ENCODE measurements at regions not wholly inside any gene's neighbourhood (a gene's known extent, or its start where the extent isn't known, plus 50 kb on each side); places are given as distances from the start of the nearest gene placed in this dataset.
"Not testable (repeated sequence)": the region's sequence is repeated elsewhere in the genome, so short reads cannot be mapped to it uniquely, and the experiment has no call there.

GRCh38 chr12:67759829-67760228 is 111.3 kb downstream of the DYRK2 start:
- no peak for DNase-seq (ENCODE audit: low spot score)

GRCh38 chr12:67760586-67761275 is 112.2 kb downstream of the DYRK2 start:
- no peak for DNase-seq (ENCODE audit: low spot score)

DNA sequence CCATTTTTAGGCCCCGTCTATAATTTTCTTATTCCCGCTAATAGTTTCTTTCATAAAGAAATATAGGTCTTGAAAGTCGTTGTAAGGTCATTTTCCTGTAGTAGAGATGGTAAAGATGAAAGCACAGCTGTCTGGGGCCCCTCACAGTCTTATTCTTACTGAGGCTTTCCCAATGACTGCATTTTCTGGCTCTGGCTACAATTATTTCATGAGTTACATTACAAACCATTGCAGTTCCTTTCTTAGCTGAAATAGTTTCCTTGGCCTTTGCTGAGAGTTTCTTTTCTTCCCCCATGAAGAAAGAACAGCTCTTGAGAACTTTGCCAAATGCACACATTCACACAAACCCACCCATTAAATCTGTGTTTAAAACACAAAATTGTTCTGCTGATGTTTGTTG is 113.0 kb downstream of the DYRK2 start:
- no peak for DNase-seq (ENCODE audit: low spot score)

DNA sequence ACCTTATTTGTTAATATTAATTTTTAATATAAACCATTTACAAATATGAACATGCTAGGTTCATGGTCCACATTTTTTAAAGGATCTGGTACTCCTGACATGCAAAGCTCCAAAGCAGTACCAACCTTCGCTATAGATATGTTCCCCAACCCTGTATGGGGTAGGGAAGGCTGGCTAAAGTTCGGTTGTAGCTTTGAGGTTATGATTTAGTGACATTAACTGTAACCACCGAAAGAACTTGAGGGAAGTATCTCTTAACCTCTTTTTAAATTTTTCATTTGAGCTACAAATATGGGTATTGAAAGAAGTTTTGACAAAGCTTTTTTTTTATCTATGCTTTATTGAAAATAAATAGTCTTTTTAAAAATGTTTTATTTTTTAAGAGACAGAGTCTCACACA is 115.5 kb downstream of the DYRK2 start:
- DNase-seq (ENCODE audit: low spot score) = no peak

DNA sequence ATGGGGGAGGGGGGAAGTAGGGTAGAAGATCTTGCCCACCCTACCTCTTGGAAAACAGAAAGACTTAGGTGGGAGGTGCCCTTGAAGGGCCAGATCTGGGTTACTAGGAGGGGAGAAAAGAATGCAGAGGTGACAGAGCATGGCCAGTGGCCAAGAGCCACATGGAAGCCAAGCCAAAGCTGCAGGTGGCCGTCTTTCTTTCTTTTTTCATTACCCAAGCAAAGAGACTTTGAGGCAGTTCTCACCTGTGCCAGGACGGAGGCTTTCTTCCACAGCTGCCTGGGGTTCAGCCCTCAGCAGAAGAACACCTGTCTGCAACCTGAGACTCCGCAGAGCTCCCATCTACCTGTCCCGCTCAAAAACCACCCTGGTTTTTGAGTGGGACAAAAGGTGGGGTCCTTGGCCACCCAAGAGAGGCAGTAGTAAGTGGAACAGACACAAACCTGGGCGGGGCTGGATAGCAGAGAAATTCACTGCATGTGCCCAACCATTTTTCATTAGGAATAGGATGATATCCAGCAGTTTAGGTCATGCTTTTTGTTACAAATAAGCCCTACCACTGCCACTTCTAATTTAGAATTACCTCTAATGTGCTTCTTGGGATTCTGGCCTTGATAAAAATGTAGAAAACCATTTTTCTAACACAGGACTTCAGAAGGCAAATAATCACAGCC is 116.5 kb downstream of the DYRK2 start:
- DNase-seq (ENCODE audit: low spot score) = no peak

DNA sequence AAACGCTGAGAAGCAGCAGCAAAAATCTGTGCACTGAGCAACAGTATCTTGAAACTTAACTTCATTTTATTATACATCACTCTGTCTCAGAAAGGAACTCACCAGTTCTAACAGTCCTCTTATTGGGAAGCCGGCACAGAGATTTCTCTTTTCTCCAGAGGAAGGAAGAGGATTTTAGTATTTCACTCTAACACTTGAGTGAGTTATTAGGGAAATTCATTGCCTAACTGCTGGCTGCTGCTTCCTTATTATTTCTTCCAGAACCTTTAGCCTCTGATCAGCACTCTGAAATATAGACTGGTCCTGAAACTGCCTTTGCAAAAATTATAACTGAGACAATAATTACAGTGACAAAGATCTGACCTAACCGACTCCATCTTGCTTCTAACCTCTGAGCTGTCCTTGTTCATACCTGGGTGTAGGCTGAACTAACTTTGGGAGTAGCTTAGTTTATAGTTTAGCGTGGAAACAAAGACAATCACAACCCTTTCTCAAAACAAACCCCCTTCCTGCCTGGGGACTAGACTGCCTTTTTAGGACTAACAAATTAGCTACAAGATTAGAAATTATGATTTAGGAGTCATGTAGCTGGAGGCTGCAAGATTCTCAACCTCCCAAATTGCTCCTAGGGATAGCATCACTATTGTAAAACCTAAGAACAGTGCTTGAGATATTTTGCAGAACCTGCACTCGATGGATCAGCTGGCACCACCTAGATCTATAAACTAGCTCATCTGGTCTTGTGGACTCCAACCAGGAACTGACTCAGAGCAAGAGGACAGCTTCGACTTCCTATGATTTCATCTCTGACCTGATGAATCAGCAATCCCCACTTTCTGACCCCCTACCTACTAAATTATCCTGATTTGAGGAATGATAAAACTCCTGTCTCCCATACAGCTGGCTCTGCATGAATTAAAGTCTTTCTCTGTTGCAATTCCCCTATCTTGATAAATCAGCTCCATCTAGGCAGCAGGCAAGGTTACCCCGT is 117.5 kb downstream of the DYRK2 start:
- DNase-seq (ENCODE audit: low spot score) = no peak

DNA sequence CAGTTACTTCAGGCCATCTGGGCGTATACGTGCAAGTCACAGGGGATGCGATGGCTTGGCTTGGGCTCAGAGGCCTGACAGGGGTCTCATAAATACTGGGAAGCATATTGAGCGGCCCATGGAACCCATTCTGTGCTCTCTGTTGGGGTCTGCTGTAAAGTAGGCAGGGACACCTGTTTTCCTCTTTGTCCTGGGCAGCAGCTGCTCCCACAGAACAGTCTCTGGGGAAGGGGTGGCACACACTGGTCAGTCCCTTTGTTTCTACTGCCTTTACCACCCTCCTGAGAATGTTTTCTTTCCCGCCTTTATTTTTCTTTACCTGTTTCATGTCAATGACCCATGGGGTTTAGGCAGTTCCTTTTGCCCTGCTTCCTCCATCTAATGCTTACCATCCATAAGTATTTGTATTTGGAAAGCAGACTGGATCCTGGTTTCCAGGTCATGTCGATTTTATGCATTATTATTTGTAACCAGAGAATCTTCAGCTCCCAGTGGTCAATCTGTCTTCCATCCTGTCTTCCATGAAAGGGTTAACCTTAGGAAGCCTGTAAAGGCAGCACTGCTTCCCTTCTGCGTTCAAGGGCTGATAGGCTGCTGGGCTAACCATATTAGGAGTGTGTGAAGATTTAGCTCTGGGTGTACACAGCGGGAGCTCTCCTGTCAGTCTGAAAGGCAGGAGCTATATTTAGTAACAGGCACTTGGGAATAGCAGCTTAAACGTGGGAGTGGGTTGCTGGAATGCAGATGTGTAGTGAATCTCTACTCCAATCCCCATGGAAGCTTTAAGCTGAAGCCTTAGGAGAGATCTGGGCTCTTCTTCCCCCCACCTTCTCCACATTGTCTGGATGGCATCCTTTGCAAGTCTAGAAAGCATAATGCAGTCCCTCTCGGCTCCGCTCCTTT is 124.0 kb downstream of the DYRK2 start:
- DNase-seq (ENCODE audit: low spot score) = peak; percentile 71

DNA sequence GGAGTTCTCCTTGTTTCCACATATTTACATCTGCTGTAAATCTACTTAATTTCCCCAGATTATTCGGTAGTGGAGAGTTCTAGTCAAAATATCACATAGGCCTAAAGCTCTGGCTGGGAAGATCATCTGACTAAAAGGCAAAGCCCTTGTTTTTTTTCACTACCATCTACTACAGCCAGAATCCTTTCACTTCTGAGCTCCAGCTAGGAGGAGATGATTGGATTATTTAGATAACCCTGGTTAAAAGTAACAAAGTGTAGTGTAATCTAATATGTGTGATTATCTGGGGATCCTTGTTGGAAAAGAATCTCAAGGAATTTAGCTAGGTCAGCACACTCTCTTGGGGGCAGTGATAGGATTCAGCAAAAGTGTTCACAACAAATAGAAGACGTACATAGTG is 125.4 kb downstream of the DYRK2 start:
- DNase-seq (ENCODE audit: low spot score) = peak; percentile 26

DNA sequence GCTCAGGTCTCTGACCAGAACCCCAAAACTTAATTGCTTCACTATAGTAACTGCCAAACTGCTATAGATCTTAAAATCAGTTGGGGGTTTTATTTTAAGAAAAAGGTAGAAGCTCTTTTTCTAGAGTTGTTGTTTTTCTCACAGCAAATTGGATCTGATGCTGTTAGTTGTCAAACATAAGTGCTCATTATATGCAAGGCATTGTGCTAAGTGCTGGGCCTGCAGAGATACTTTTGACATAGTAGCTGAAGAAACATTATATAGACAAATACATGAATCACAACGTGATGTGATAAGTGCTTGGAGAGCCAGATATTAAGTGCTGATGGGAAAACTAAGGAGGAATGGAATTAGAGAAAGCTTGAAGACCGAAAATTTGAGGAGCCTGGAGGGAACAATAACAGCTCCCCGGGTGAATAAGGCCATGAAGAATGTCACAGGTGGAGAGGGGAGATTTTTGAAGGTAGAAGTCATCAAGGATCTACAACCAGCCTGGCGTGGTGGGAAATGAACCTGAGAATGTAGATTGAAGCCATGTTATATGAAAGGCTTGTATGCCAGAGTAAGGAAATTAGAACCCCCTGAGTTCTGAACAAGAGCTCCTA is 126.5 kb downstream of the DYRK2 start:
- no peak for DNase-seq (ENCODE audit: low spot score)

DNA sequence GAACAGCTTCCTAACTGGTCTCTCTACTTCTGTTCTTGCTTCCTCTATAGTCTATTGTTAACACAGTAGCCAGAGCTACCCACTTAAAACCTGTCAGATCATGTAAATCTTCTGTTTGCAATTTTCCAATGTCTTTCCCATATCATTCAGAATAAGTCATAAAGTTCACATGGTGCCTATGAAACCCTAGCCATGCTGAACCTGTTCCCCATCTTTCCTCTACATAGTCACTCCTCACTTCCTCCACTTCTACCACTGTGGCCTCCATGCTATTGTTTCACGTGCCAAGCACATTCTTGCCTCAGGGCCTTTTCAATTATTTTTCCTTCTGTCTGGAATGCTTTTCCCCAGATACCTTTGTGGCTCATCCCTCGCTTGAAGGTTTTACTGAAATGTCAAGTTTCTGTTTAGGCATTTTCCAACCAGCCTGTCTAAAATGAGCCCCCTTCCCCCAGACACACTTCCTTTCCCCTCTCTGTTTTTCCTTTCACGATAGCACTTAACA is 132.1 kb downstream of the DYRK2 start:
- DNase-seq (ENCODE audit: low spot score) = no peak

- no peak for DNase-seq (ENCODE audit: low spot score)
Measured at GRCh38 chr12:67782573-67782972, 134.0 kb downstream of the DYRK2 start.

DNA sequence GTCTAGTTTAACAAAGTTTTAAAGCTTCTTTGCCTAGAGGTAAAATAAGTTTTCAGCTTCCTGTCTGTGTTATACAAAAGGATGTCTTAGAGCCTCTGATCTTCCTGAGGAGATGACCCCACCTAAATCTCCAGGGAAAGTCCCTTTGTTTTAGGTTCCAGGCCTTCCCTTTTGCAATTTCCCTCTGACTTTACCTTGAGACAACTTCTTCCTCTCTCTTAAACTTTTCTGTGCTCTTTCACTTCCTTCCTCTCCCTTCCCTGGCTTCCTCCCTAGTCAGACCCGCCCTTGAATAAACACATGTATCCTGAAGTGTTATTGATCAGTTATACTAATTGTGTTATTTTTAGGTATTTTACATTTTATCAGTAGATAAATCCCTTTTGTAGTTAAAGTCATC is 134.8 kb downstream of the DYRK2 start:
- no peak for DNase-seq (ENCODE audit: low spot score)

GRCh38 chr12:67784831-67785230 is 136.3 kb downstream of the DYRK2 start:
- DNase-seq (ENCODE audit: low spot score) = no peak

DNA sequence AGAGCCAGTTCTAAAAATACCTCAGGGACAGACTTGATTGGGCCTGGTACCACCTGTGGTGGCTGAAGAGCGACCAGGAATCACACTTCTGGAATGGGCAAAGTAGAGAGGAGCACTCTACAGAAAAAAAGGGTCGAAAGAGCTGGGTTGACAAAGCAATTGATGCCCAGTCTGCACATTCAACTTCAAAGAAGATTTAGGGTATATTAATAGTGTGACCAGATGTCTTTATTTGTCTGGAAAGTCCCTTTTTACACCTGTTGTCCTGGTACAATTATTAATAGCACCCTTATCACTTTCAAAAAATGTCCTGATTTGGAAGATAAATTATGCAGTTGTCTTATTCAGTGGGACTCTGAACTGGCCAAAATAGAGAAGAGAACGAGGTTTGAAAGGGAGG is 137.5 kb downstream of the DYRK2 start:
- DNase-seq (ENCODE audit: low spot score) = no peak

- no peak for DNase-seq (ENCODE audit: low spot score)
Measured at GRCh38 chr12:67788118-67788517, 139.6 kb downstream of the DYRK2 start.

DNA sequence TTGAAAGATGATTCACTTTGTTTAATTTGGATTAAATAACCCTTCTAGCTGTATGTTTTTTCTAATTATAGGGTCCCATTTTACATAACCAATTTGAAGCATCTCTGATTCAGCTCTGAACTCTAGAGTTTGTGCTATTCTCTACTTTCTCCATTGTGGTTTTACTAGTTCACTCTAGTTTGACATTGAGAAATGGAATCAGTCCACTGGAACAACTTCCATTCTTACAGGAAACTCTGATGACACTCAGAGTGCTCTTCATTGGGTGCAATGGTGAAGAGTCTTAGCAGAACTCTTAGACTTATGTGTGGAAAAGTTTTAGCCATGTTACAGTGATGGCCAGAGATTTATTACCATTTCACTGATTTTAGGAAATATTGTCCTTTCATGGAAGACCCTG is 140.7 kb downstream of the DYRK2 start:
- DNase-seq (ENCODE audit: low spot score) = no peak

GRCh38 chr12:67790660-67791059 is 142.1 kb downstream of the DYRK2 start:
- no peak for DNase-seq (ENCODE audit: low spot score)

- DNase-seq (ENCODE audit: low spot score) = not testable (repeated sequence)
Measured at GRCh38 chr12:67791362-67791761, 142.8 kb downstream of the DYRK2 start.

- DNase-seq (ENCODE audit: low spot score) = no peak
Measured at GRCh38 chr12:67792185-67792584, 143.6 kb downstream of the DYRK2 start.

- DNase-seq (ENCODE audit: low spot score) = peak; percentile 37
Measured at GRCh38 chr12:67794161-67794560, 145.6 kb downstream of the DYRK2 start.

DNA sequence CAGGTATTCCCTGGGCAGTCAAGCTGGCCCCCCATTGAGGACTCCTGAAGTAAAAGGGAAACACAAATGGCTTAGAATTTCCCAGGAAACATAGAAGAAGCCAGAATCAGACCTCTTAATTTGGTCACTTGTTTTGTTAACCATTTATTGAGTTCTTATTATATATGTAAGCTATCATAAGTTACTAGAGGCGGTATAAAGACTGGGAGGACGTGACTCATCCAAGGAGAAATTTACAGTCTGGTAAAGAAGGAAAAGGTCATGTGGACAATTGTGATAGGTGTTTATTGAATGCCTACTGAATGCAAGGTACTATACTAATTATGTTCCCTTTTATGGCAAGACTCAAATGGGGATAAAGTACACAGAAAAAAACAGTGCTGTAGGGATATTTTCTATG is 146.7 kb downstream of the DYRK2 start:
- DNase-seq (ENCODE audit: low spot score) = no peak
